Epithelial cell of proximal tubule (primary cell): ENCODE measurements at regions not wholly inside any gene's neighbourhood (a gene's known extent, or its start where the extent isn't known, plus 50 kb on each side); places are given as distances from the start of the nearest gene placed in this dataset.

ENCODE experiments used
- DNase-seq: peaks from one replicate; pipeline ENCODE4 v3.0.0-alpha.2; 2011; ENCODE audit warnings: low read depth
- H3K4me3 ChIP-seq: 2 replicates; pipeline ENCODE4 v1.5.1; 2011; ENCODE audit warnings: low read depth, mild to moderate bottlenecking, low read length
- TF ChIP-seq, protein P1 (sequence below): conservative IDR thresholded peaks from 2 replicates; pipeline ENCODE4 v1.5.1; 2012; ENCODE audit warnings: low read depth, mild to moderate bottlenecking, low read length

DNA sequence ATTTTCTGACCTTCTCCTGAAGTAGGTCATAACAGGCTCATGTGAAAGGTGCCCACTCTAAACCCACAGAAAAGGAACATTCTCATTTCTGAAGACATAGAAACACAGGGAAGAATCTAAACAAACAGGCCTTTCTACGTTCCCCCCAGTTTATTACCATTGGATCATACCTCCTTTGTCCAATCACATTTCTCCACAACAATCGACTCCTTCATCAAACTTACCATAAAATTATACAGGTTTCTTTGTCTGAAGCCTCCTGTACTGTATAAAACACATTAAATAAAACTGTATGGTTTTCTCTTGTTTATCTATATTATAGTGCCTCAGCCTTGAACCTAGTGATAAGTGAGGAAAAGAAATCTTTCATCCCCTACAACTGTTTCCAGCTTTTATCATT, 340.7 kb downstream of the ENC1 start:
- no peak for DNase-seq
- TF ChIP-seq, protein P1, sequence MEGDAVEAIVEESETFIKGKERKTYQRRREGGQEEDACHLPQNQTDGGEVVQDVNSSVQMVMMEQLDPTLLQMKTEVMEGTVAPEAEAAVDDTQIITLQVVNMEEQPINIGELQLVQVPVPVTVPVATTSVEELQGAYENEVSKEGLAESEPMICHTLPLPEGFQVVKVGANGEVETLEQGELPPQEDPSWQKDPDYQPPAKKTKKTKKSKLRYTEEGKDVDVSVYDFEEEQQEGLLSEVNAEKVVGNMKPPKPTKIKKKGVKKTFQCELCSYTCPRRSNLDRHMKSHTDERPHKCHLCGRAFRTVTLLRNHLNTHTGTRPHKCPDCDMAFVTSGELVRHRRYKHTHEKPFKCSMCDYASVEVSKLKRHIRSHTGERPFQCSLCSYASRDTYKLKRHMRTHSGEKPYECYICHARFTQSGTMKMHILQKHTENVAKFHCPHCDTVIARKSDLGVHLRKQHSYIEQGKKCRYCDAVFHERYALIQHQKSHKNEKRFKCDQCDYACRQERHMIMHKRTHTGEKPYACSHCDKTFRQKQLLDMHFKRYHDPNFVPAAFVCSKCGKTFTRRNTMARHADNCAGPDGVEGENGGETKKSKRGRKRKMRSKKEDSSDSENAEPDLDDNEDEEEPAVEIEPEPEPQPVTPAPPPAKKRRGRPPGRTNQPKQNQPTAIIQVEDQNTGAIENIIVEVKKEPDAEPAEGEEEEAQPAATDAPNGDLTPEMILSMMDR, result no peak
- H3K4me3 ChIP-seq, result no peak overlapping the region

DNA sequence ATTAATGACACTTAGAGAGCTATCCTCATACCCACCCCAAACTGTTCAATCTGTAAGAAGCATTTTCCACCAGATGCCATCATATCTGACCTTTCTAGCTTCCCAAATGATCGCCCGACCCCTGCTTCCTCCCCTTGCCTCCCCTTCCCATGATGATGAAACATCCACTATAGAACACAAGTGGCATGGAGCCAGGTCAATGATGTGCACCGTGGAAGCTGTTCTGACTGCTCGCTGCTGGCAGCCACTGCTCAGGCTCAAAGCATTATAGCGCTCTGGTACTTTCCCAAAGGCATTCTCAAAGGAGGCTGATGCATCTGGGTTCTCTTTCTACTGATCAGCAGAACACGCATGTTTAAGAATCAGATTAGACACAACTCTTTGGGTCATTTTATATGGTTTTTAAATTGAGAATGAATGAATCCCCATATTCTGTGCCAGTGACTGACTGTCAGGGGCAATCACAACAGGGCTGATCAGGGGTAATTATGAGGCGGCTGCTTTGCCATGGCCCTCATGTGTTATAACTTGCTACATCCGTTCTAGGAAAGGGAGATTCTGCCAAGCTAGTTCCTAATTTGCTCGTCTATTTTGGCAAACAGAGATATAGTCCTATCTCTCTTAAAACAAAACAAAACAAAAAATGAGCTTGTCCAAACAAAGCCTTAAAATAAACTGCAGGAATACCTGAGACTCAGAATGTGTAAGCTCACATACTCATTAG, 343.7 kb downstream of the ENC1 start:
- DNase-seq, result no peak
- H3K4me3 ChIP-seq, result no peak overlapping the region
- TF ChIP-seq, protein P1, result no peak

DNA sequence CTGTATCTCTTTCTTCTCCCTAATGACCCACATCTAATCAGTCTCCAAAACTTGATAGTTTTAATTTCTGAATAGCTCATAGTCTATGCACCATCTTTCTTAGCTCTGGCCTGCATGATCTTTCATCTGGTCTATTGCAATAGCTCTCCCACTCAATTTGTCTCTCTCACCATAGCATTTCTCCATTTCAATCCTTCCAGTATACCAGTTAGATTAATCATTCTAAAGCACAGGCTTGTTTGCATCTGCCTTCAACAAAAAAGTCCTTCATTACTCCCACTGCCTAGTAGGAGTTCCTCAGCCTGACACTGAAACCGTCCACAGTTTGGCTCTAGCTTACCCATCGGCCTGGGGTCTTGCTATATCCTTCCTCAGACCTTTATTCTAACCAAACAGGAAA, 344.9 kb downstream of the ENC1 start:
- TF ChIP-seq, protein P1, result no peak
- no peak overlapping the region for H3K4me3 ChIP-seq
- no peak for DNase-seq

DNA sequence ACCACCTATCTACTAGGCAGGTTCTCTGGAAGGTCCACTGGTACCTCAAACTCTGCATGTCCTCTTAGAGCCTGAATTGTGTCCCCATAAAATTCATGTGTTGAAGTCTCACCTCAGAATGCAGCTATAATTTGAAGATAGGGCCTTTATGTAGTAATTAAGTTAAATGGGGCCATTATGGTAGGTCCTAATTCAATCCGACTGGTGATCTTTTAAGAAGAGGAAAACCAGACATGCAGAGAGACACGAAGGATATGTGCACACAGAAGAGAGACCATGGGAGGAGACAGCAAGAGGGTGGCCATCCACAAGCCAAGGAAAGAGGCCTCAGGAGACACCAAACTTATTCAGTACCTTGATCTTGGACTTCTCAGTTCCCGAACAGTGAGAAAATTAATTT, 345.4 kb downstream of the ENC1 start:
- no peak for DNase-seq
- no peak overlapping the region for H3K4me3 ChIP-seq
- TF ChIP-seq, protein P1, result no peak

DNA sequence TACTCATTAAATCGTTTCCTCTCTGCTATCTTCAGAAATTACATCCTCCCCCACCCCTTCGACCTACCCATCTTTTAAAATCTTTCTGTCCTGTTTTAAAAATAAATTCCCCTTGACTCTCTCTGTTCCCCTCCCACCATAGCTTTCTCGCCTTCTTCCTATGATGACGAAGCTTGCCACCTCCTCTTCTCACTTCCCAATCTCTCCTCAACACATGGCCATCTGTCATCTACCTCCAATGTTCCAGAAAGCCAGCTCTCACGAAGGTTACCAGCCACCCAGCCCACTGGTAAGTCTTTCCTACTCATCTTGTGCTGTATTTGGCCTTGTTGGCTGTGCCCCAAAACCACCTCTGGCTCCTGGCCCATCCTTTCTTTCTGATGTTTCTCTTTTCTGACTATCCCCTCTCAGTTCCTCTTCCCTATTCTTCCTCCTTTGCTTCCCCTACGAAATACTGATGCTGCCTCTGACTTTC, 346.3 kb downstream of the ENC1 start:
- DNase-seq, result no peak

DNA sequence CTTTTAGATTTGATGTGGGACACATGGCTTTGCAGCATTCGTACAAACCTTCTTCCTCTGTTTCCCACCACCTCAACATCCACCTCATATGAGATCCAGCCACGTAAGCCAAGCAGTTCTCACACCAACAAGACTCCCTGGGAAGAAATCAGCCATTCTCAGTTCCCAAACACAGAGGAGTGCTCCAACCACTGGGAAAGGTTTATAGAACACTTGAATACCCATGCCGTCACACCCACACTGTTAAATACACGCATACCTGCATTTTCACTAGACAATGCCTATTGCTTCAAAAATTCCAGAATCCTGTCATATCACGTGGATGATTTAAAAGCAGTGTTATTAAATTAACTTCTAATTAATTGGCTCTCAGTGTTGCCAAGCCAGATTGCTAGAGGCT, 347.3 kb downstream of the ENC1 start:
- no peak overlapping the region for H3K4me3 ChIP-seq
- TF ChIP-seq, protein P1, result no peak
- DNase-seq, result no peak

More for the DNA sequence above, 346.3 kb downstream of the ENC1 start:
- no peak overlapping the region for H3K4me3 ChIP-seq
- TF ChIP-seq, protein P1, result no peak

DNA sequence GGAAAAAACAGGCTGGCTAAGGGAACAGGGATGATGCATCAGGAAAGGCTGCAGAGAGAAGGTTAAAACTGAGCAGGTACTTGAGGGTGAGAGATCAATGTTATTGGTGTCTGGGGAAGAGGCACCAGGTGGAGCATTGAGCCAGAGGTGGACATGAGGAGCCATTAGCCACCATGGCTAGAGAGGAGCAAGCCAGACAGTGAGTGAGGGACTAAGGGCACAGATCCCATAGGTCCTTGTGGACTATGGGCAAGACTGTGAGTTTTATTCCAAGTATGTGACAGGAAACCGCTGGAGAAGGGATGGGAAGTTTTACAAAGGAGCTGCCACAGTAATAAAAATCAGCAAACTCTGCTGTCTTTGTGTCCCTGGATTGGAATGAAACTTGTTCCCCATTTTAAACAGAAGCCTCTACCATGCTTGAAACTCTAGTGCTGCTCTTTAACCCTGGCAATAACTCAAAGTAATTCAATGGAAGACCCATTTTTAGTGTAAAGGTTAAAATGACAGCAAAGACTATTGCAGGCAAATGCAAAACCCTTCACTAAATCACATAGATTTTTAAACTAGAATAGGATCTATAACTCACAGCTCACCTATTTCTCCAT, 349.8 kb downstream of the ENC1 start:
- no peak for DNase-seq
- H3K4me3 ChIP-seq, result no peak overlapping the region
- TF ChIP-seq, protein P1, result peak; percentile 21
